PC-9 (cell line): ENCODE measurements at regions not wholly inside any gene's neighbourhood (a gene's known extent, or its start where the extent isn't known, plus 50 kb on each side); places are given as distances from the start of the nearest gene placed in this dataset.

Experiments used
- CTCF ChIP-seq: fragments of 200-600 bp; sonication (generic); conservative IDR thresholded peaks from 2 replicates; pipeline ENCODE4 v1.6.1; 2017; ENCODE audit warnings: mixed run types, antibody characterized with exemption, mild to moderate bottlenecking, moderate library complexity
- EZH2 ChIP-seq: fragments of 200-600 bp; sonication (generic); IDR thresholded peaks from 2 replicates; pipeline ENCODE4 v1.8.0; 2017; ENCODE audit warnings: antibody characterized with exemption, low read depth

GRCh38 chr3:17964108-17964507, 221.7 kb upstream of the TBC1D5 start:
- no peak for TF ChIP-seq CTCF
- no peak for TF ChIP-seq EZH2
